GM18909 (cell line): ENCODE measurements at regions not wholly inside any gene's neighbourhood (a gene's known extent, or its start where the extent isn't known, plus 50 kb on each side); places are given as distances from the start of the nearest gene placed in this dataset.

Experiments used
- ATAC-seq: cut with Tn5 transposase; IDR thresholded peaks from one replicate; pipeline ENCODE4 v1.9.1; 2021; ENCODE audit warnings: mild to moderate bottlenecking; ENCODE audit not compliant: unreplicated experiment, poor library complexity

DNA sequence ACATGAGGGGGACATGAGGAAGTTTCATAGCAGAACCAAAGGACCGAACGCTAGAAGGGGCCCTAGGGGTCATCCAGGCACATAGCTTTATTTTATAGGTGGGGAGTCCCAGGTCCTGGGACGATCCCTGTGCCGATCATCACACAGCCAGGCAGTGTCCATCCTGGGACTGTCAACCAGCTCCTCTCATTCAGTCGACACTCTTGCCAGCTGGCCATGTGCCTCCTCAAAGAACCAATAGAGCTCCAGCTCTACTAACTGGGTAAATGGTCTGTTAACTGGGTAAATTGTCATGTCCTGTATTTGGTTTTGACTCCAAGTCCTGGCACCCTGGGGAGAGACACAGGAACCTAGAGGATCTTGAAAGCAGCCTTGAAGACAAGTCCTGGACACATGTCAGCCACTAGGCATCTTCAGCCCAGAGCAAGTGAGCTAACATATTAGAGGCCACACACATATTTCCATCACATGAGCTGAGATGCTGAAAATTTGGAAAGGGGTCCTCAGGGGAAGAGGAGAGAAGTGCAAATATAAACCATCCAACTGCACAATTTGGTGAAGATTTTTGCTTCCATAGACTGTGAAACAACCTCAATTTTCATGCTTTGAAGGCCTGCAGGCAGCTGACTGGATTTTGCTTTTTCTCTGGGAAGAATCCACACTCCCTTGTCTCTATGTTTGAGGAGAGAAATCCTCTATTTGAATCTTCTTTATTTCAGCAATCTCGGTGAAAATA, 361.1 kb upstream of the SLC14A2 start:
- ATAC-seq: no peak

DNA sequence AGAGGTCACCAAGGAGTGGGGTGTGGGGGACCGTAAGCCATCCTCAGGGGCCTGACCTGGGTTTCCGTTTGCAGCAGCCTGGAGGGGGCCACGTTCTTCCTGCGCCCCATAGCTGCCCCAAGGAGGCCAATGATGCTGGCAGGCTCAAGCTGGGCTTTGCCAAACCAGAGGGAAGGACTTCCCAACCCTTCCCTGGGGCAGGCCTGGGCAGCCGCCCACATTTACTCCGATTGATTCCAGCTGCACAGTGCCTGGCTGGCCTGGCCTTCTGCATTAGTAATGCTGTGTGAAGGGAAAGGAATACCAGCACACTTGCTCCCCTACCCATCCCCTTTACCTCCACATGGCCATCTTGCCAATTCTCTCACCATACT, 360.6 kb upstream of the SLC14A2 start:
- no peak for ATAC-seq

DNA sequence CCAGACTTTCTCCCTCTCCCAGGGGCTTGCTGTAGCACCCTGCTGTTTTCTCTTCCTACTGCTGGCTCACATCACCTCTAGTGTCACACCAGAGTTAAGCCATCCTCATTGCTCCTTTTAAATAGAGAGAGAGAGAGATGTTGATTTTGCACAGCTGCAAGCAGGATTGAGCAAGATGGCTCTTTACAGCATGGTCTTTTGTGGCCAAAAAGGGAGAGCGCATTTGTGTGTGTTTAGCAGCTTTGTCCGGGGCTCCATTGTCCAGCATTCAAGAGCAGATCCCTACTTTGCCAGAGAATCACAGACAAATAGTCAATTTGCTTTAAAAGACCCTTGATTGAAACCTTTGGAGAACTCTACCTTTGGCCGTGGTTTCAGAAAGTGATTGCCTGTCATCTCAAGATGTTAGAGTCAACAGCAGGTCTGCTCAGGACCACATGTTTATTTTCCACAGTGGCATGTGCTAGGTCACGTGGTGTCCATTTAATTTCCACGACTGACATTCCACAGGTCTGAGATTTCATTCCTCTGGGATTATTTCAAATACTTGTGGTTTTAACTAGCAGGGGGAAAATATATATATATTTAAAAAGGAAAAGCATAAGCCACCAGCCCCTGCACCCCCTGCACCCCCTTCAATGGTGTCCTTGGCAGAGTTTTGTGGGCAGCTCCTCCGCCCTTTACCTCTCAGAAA, 359.9 kb upstream of the SLC14A2 start:
- ATAC-seq: no peak

DNA sequence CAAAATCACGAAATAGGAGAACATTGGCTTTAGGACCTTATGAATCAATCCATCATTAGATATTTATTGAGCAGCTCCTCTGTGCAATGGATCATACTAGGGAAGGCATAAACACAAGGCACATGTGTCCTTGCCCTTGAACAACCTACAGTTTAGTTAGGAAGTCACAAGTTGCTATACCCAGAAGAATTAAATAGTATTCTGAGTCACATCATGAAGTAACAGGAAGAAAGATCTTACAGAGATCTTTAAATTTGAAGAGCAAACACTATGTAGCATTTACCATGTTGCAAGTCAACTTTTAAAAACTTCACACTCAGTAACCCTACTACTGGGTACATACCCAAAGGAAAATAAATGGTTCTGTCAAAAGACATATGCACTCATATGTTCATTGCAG, 355.2 kb upstream of the SLC14A2 start:
- ATAC-seq: no peak

DNA sequence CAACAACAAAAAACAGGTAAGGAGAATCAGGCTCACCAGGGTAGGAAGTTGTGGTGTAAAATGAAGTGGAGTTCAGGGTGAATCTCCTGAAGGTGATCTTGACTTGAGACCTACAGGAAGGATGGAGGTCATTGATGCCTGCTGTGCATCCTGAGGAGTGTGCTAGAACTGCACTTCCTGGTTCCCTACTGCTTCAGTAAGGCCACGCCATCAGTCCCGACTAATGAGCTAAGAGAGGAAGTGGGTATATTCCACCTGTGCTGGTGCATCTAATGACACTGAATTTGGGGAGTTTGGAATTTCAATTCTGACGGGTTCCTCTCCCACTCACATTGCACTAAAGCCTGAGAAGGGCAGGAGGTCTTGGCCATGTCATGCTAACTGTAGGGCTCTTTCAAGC, 349.3 kb upstream of the SLC14A2 start:
- no peak for ATAC-seq

DNA sequence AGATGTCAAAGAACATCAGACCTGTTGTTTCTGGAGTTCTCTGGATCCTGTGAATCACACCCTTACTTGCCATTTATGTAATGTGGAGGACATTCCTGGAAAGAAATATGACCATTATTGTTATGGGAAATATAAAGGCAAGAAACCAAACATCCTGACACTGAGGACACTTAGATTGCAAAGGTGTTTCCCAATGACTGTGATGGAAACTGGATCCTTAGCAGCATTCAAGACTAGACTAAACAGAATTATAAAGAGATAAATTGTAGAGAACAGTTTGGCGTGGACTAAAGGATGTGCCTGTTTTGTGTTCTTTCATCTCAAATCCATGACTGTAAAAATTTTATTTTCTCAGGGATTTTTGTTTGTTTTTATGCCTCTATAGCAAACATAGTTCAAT, 347.7 kb upstream of the SLC14A2 start:
- no peak for ATAC-seq

DNA sequence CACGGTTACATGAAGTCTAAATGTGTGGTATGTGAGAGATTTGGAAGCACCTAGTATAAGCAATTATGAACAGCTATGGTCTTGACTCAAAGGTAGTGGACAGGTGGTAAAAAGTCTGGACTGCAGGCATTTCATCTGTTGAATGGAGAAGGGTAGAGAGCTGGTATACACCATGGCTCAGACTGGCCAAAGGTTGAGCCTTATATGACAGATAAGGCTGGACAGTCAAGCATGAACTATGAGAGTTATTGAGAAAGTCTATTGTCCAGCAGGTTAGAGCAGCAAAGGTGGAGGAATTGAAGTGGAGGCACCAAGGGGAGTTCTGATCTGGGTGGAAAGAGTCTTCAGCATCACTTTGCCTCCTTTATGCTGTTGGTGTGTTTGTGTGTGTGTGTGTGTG, 346.7 kb upstream of the SLC14A2 start:
- no peak for ATAC-seq

DNA sequence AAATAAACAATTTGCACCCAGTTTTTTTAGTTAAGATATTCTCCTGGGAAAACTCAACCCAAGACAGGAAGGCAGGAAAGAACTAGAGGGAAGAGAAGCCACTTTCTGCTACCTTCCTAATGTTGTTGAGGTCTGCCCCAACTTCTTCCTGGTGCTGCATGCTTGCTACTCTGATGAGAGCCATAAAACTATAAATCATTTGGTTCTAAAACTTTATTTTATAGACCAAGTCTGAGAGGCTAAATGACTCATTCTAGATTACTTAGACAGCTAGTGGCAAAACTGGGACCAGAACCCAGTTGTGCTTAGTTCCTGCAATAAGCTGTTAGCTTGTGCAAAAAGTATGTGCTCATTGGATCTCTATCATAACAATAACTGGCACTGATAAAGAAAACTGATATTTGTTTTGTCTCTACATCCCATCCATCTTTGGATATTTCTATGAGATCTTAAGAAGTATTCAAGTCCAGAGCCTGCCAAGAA, 344.9 kb upstream of the SLC14A2 start:
- ATAC-seq: no peak

DNA sequence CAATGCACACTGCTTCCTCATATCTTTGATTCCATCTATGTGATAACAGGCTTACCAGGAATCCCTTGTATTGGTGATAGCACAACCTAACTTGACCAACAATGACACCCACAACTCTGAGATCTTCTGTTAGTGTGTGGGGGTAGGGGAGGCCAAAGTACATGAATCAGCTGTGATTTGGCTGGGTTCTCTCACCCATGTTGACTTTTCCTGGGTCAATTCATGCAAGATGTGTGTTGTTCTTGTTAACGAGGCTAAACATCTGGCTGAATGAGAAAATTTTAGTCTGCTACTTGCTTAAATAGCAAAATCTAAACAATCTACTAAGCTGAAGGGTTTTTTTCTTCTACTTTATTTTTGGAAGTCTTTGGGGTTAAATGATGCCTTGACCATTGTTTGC, 341.2 kb upstream of the SLC14A2 start:
- ATAC-seq: no peak

DNA sequence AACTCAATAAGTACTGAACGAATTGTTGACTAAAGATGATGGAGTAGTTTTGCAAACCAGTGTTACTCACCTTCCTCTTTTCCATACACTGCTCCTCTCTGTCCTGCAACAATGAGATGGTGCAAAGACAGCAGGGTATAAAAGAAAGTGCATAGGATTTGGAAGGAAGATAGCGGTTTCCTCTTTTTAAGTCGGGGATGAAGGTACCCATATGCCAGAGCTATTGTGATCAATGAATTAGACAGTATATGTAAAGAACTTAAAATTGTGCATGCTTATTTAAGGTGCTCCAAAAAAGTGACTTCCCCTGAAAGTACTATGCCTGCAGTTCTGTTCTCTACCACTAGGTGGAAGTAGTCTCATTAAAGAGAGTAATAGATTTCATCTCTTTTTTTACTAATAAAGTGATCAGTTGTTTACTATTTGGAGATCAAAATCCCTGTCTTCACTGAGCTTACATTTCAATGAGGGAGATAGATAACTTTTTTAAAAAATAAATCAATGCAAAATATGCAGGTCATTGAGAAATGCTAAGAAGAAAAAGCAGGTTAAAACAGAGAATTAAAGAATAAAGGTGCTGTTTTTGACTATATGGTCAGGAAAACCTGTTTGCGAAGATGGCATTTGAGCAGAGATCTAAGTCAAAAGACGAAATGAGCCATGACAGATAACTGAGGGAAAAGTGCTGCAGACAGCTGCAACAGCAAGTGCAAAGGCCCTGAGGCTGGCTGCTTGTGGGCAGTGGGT, 339.7 kb upstream of the SLC14A2 start:
- no peak for ATAC-seq

DNA sequence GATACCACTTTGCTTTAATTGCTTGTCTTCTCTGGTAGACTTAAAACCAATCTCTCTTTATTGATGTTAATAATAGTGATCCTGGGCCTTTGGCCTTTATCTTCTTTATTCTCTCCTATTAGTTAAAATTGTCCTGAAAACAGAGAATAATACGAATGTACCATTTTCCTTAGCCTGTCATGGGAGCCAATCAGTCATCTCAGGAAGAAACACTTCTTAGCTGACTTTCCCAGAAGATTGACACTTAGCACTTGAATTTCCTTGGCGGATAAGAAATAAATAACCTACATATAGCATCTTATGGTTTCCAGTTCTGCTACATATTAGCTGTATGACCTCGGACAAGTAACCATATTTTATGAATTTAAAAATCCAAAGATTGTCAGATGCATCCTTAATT, 338.4 kb upstream of the SLC14A2 start:
- ATAC-seq: no peak

DNA sequence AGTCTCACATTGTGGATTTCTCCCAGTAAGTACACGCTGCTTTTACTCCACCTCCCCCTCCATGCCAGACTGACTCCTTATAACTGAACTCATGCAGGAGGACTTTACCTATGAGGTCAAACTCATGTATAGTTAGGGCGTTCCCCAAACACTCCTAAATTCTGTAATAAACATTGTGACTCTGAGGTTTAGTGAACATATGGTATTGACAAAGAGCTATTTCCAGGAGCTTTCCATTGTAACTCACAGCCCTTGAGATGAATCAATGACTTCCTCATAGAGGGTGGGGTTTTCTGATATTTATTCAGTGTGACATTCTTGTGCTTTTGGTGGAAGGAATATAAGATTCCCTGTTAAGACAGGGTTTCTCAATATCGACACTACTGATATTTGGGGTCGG, 337.4 kb upstream of the SLC14A2 start:
- no peak for ATAC-seq

DNA sequence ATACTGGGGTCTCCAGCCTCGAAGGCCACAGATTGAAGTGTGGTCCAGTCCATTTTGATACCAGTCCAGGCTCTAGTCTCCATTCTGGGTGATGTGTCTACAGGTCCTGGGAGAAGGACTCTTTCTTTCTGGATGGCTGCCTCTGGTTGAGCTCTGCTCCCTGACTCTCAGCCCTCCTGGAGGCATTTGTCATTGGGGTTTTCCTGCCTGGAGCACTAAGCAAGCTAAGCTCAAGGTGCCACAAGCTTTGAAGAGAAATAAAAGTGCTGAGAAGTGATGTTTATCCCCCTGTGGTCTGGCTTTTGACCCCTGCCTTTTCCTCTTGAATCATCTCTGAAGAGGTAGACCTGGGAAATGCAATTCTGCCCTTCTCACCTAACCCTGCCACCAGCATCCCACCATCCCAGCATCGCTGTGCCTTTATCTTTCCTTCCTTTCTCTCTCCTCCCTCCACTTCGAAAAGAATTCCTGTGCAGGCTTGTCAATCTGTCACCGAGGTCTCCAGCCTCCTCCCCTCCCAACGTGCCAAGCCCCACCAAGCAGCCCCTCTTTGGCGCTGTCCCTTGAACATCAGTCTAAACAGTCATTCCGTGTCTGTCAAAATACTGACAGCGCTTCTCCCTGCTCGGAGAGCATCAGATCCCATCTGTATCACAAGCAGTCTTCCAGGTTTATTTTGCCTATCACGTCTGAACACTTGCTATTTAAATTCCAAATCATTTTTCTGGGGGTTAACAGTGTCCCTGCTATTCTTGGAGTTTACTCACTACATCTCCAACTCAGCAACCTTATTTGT, 334.6 kb upstream of the SLC14A2 start:
- ATAC-seq: no peak

DNA sequence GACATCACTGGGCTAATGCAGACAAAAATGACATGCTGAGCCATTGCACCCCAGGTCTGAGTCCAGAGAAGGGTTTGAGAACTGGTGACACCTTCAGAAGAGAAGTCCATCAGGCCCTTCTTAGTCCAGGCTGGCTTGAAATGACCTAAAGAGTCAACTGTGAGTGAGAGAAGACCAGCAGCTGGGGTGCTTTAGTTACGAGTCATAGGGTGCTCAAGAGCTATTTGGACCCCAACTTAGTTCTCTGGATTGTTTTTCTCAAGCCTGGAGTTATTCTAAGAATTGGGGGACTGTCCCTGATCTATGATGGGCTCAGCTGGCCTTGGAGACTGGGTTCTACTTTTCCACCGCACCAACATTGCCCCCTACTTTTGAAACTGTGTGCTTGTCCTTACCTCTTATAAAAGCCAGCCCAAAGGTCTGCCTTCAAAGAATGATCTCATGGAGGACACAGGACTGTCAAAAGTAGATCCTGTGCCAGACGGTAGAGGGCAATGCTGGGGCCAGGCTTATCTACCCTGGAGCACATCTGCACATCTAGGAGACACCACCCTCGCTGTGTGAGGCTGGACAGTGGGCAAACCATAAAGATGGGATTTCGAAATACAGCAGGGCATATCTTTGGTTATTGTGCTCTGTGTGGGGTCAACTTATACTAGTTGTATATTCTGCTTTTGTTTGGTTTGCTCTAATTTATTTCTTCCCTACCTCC, 333.0 kb upstream of the SLC14A2 start:
- no peak for ATAC-seq

DNA sequence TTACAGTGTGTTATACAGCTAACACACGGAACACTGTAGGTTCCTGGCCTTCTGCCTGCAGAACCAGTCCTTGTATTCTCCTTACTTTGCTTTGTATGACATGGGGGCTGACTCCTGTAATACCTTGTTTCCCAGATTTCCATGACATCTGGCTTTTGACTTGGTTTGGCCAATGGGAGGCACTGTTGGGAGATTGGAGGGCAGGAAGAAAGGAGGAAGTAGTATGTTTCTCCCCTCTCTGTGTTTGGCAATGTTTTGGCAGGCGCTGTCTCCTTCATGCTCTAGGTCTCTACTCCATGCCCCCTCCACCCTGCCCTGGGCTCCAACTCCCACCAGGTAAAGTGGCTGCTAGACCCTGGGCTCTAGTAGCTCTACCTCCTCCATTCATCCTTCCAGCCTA, 331.1 kb upstream of the SLC14A2 start:
- no peak for ATAC-seq

DNA sequence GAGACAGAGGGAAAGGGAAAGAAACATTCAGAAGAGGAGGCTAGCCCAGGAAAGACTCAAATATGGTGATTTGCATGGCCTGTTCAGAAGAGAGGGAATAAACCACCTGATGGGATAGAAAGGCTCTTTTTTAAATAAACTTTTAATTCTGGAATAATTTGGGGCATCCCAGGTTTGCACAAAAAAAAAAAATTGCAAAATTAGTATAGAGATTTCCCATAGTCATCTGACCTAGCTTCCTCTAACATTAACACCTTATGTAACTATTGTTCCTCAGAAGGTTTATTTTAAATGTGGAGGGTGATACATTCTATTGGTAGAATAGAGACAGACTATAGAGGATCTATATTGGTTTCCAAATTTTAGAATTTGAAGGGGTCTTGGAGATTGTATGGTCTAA, 330.4 kb upstream of the SLC14A2 start:
- no peak for ATAC-seq

DNA sequence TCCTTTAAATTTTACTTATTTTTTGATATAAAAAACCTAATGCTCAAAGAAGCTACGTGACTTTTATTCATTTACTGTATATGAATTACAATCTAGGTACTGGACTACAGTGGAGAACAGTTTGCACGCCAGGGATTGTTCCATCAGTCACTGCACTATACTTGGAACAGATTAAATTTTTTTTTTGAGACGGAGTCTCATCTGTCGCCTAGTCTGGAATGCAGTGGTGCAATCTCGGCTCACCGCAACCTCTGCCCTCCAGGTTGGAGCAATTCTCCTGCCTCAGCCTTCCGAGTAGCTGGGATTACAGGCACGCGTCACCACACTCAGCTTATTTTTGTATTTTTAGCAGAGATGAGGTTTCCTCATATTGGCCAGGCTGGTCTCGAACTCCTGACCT, 330.0 kb upstream of the SLC14A2 start:
- ATAC-seq: no peak

DNA sequence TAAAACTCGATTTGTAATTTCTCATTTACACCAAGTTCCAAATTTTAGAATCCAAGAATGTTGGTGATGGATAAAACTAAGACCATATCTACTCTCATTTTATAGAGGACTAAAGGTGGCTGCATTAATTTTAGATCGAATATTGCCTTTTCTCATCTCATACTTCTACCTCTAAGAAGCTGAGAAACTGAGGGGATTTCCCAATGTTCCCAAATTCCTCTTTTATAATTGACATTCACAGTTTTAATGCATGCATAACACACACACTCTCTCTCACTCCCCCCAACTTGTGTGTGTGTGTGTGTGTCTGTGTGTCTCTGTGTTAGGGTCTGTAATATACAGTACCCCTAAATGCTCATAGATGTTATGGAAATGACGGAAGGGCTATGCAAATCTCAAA, 328.8 kb upstream of the SLC14A2 start:
- no peak for ATAC-seq

DNA sequence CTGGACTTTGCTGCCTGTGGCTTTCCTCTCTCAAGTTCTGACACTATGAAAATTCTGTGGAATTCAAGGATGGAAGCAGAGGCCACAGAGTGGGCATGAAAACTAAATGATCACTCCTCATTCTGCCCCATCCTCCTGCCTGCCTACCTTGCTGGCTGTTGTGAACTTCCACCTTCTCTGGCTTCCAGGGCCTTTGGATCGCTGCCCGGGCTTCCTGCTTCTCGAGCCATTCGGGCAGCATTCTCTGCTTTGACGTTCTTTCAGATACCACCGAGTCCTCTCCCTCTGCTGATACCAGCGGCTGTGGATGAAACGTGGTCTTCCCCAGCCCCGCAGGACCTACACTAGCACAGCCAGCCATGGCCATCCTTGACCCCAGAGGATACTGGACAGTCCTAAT, 327.7 kb upstream of the SLC14A2 start:
- ATAC-seq: no peak

DNA sequence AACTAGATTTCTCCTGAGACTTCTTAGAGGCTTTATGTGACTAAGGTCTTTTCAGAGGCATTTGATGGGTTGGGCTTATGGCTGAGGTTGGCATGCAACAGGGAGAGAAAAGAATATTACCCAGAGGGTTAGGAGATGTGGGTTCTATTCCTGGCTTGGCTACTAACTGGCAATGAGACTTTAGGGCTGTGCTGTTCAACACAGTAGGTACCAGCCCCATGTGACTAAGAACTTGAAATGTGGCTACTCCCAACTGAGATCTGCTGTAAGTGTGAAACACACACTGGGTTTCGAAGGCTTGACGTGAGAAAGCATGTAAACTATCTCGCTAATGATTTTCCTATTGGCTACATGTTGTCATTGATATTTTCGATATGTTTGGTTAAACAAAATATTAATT, 324.9 kb upstream of the SLC14A2 start:
- no peak for ATAC-seq
